ENCODE measurements at regions not wholly inside any gene's neighbourhood (a gene's known extent, or its start where the extent isn't known, plus 50 kb on each side); places are given as distances from the start of the nearest gene placed in this dataset.
"Not testable (repeated sequence)": the region's sequence is repeated elsewhere in the genome, so short reads cannot be mapped to it uniquely, and the experiment has no call there.

GRCh38 chr13:97852181-97852874 is 101.1 kb upstream of the IPO5 start:
- DNase-seq (ENCODE audit: low read depth, low spot score) = no peak
- no peak overlapping the region for H3K27ac ChIP-seq

GRCh38 chr13:97853550-97853949 is 99.9 kb upstream of the IPO5 start:
- DNase-seq (ENCODE audit: low read depth, low spot score) = no peak

DNA sequence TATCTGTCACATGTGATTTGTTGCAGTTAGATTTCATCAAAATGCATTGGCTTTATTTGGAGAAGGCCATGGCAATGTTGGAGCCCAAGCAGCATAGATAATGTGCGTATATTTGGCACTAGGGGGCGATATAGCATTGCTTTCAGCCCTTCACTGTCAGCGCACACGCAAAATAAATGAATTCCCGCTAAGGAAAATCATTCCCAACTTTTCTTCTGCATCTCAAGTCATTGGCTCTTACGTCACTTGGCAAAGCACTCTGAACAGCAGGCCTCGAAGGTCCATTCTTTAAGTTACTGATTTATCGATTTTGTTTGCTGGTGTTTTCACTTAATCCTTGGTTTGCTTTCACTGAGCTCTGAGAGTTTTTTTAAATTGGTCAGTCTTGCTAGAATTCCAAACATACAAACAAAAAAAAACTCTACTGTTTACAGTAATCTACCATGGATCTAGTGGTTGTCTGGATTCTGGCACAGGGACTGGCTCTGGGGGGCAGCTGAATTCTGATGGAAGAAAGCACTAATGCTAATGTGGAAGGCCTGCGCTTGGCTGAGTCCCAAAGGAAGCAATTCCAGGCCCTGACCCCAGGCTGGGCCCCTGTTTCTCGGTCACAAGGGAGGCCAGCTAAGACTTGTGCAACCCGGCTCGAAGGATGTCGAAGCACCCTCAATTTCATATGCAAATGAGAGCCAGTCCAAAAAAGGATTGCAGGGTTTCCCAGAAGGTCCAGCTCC is 97.7 kb upstream of the IPO5 start:
- no peak for DNase-seq (ENCODE audit: low read depth, low spot score)
- no peak overlapping the region for H3K27ac ChIP-seq

More at GRCh38 chr13:97853550-97853949, 99.9 kb upstream of the IPO5 start:
- H3K27ac ChIP-seq = no peak overlapping the region

GRCh38 chr13:97856304-97856675 is 97.2 kb upstream of the IPO5 start:
- DNase-seq (ENCODE audit: low read depth, low spot score) = no peak
- no peak overlapping the region for H3K27ac ChIP-seq

GRCh38 chr13:97858161-97858560 is 95.3 kb upstream of the IPO5 start:
- no peak for DNase-seq (ENCODE audit: low read depth, low spot score)
- no peak overlapping the region for H3K27ac ChIP-seq

- peak overlapping the region; percentile 1 for H3K27ac ChIP-seq
- no peak for DNase-seq (ENCODE audit: low read depth, low spot score)
Observed at GRCh38 chr13:97866346-97866745, 87.1 kb upstream of the IPO5 start.

DNA sequence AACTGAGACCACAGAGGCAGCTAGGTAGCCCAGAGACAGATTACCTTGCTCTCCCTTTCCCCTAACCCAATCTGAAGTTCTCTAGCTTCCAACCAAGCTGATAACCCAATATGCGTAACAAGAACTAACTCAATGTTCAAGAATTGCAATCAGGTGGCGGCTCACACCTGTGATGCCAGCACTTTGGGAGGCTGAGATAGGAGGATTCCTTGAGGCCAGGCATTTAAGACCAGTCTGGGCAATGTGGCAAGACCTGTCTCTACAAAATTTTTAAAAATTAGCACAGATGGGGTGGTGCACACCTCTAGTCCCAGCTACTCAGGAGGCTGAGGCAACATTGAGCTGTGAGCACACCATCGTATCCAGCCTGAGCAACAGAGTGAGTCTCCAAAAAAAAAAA is 86.7 kb upstream of the IPO5 start:
- peak overlapping the region; percentile 1 for H3K27ac ChIP-seq
- no peak for DNase-seq (ENCODE audit: low read depth, low spot score)

GRCh38 chr13:97873398-97873797 is 80.1 kb upstream of the IPO5 start:
- H3K27ac ChIP-seq = no peak overlapping the region
- no peak for DNase-seq (ENCODE audit: low read depth, low spot score)

DNA sequence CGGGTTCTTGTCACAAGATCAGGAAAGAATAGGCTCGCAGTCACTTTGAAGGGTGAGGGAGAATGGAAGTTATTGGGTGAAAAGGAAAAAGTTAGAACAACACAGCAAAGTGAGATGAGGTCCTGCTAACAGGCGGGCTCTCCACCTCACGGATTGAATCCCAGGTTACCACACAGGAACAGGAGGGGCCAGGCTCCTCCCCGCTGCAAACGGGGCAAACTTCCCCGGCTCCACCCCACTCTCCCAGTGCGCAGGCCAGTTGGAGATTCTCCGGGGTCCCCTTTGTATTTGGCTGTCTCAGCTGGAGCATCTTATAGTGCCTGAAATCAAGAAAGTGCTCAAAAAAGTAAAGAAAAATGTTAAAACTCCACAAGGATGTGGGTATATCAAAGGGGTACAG is 78.3 kb upstream of the IPO5 start:
- no peak for DNase-seq (ENCODE audit: low read depth, low spot score)
- H3K27ac ChIP-seq = no peak overlapping the region

DNA sequence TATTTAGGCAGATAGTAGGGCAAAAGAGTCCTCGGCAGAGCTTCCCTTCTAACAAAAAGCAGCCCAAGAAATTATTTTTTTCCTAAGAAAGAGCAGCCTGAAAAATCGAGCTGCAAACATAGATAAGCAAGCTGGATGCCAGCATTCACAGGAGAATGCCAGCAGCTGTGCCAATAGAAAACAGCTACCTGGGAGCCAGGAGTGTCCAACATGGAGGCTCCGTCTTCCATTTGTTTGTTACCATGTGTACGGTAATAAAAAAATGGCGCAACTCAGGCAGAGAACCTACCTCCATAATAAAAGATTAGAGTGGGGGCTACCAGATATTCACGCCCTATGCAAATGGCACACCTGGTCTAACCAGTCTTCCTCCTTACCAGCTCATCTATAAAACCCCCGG is 77.6 kb upstream of the IPO5 start:
- H3K27ac ChIP-seq = peak overlapping the region; percentile 22
- DNase-seq (ENCODE audit: low read depth, low spot score) = no peak

DNA sequence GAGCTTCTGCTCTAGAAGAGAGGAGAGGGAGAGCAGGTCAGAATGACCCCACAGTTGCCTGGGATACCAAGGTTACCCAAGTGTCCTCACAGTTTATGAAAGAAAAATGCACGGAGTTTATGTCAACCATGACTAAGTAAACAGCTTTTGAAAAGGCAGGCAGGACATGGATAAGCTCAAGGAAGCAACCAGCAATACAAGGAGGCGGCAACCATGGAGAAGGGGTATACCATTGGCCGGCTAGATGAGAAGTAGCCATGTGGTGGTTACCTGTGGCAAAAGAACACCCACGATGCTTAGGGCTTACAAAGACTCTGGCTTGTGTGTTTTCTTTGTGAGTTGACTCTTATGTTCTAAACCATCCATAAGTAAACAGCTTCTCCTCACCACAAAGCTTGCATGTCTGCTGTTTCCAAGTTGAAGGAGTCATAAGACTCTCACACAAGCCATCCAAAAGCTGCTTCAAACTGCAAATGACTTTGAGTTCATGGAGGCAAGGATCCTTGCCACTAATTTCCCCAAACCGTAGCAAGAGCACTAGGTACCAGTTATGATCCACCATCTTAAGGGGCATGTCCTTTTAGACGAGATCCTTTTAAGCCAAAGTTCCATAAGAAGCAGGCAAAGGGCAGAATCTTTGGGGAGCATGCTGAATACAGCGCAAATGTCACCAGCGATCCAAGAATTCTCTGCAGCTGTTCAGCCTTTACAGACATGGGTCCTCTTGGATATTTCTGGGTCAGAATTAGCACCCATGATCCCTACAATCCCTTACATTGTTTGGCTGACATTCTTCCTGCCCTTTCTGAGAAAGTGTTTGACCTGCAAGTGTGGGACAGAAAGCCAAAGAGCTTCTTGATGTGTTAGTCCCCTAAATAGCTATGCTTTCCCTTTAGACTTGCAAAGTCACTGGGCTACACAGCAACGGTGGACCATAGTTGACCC is 74.8 kb upstream of the IPO5 start:
- no peak overlapping the region for H3K27ac ChIP-seq
- DNase-seq (ENCODE audit: low read depth, low spot score) = no peak

DNA sequence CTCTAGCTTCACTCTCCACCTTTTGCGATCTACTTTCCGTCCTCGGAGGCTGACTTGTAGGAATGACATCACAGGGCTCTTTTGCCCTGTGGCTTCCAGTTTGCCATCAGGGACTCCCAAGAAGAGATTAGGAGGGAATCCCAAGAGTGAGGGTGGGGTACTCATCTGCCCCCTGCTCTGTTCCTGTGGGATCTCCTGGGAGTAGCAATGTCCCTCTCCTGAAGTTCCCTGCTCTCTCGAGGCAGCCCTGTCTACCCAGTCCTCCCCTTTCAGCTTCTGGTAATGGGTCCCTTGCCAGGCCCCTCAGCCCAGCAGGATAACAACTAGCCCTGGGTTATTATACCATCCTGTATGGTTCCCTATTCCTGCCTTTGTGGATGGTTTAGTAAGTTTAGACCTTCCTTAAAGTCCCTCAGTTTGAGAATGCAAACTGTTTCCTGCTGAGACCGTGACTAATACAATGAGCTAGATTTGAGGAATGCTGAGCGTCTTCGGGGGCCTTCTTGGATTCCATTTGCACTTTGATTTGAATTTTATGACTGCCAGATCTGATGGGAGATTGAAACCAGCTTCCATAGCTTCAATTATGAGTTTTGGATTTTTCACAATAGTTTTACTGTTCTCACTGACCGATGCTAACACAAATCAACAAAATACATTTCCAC is 73.7 kb upstream of the IPO5 start:
- DNase-seq (ENCODE audit: low read depth, low spot score) = no peak
- H3K27ac ChIP-seq = peak overlapping the region; percentile 58

GRCh38 chr13:97880311-97880675 is 73.2 kb upstream of the IPO5 start:
- H3K27ac ChIP-seq = peak overlapping the region; percentile 58
- DNase-seq (ENCODE audit: low read depth, low spot score) = no peak

DNA sequence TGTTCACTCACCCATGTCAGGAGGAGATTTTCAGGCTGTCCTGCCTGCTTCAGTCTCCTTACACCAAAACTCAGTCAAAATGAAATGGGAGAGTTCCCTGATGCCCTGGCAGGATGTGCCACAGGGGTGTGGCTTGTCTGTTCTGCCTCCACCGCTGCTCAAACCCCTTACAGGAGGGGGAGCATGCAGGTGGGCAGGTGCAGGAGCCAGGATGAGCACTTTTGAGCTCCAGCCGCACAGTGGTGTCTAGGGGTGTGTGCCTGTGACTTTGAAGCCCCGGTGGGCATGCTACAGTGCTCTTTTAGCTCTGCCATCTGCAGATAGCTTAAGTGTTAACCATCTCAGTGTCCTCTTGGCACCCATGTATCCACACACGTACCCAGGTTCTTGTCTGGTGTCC is 71.9 kb upstream of the IPO5 start:
- DNase-seq (ENCODE audit: low read depth, low spot score) = no peak

DNA sequence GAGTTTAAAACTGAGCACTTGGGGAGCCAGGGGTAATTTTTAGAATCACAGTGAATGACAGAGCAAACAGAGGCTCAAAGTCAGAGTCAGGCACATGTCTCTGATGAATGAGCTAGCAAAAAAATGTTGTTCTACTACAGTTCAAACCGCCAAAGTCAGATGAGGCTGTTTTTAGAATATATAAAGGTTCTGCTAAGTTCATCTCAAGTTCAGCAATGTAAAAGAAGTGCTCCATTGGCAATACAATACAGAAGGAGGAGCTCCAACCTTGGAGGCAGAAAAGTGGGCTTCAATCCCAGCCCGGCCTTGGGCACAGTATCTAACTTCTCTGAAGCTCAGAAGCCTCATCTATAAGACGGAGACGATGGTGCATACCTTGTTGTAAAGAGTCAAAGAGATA is 70.1 kb upstream of the IPO5 start:
- no peak for DNase-seq (ENCODE audit: low read depth, low spot score)
- H3K27ac ChIP-seq = no peak overlapping the region

More for the DNA sequence above, 71.9 kb upstream of the IPO5 start:
- no peak overlapping the region for H3K27ac ChIP-seq

DNA sequence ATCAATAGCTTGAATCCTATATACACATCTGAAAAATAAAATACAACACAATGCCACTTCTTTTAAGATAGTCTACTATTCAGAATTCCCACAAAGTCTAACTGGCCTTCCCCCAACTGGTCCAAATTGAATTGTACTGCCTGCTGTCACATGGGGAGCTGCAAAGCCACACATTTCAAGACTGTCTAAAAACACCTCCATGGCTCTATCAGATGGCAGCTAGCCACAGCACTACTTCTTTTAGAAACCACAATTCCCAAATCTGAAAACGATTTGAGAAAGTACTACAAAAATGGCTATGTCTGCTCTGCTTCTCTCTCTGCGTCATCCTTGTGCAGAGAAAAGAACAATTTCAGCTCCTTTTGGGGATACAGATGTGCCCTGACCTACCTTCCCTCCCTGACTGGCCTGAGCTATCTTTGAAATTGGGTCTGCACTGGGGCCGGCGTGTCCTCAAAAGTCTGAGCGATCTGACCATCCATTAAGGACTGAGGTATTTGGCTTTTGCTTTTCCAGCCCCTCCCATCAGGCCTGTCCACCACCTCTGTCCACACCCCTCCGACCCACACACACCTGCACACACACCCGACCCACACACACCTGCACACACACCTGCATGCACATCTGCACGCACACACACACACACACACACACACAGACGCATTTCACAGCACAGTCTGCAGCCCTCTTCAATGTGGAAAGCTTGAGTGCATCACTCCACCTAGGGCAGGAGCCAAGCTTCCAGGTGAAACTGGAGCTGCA is 68.6 kb upstream of the IPO5 start:
- no peak for DNase-seq (ENCODE audit: low read depth, low spot score)
- H3K27ac ChIP-seq = no peak overlapping the region

DNA sequence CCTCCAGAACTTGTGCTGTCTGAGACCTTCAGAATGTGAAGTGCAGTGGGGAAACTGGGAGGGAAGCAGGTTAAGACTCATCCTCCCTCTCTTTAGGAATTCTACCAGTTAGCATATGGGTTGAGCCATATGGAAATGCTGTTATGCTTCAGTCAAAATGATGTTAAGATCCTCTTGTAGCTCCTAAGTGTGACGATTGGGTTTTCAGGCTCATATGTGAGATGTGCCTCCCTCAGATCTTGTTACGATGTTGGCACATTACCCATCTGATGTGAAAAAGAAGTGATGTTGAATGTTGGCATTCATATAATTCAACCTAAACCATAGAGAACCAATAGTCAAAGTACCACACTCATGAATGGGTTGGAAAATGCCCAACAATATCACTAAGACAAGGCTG is 67.8 kb upstream of the IPO5 start:
- DNase-seq (ENCODE audit: low read depth, low spot score) = no peak
- no peak overlapping the region for H3K27ac ChIP-seq

DNA sequence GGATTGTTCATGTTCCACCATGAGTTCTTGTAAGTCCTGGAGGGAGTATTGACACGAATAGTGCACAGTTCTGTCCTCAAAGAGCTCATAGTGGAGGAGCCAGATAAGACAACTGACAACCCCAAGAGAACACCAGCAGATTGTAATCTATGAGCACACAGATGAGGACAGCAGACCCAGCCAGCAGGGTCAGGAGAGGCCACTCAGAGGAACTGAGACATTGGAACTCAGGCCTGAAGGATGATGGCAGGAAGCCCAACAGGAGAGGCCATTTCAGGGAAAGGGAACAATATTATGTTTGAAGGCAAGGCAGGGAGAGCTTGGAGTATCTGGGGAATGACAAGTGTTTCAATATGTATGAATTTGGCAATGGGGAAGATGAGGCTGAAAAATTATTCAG is 63.7 kb upstream of the IPO5 start:
- no peak overlapping the region for H3K27ac ChIP-seq

GRCh38 chr13:97890573-97890972 is 62.9 kb upstream of the IPO5 start:
- no peak for DNase-seq (ENCODE audit: low read depth, low spot score)
- no peak overlapping the region for H3K27ac ChIP-seq

More for the DNA sequence above, 63.7 kb upstream of the IPO5 start:
- DNase-seq (ENCODE audit: low read depth, low spot score) = no peak

- DNase-seq (ENCODE audit: low read depth, low spot score); H3K27ac ChIP-seq: not testable (repeated sequence)
Observed at GRCh38 chr13:97891964-97892363, 61.5 kb upstream of the IPO5 start.
